Common myeloid progenitor, CD34-positive (primary cell): ENCODE measurements at regions not wholly inside any gene's neighbourhood (a gene's known extent, or its start where the extent isn't known, plus 50 kb on each side); places are given as distances from the start of the nearest gene placed in this dataset.

Source experiments
- CTCF ChIA-PET: fragments of 350-600 bp; sonication (Branson Sonifier 250); formaldehyde crosslinking; loops from one replicate; lab custom pipeline; 2021; ENCODE audit warnings: antibody characterized with exemption; lab: Charles Lee
- POLR2A ChIA-PET: fragments of 350-600 bp; sonication (Branson Sonifier 250); formaldehyde crosslinking; loops from one replicate; lab custom pipeline; 2021; ENCODE audit warnings: antibody characterized with exemption; lab: Charles Lee
- DNase-seq, 3 donors: peaks; one replicate each; pipeline versions ENCODE4 v3.0.0 to v3.0.0-alpha.2; 2013
- H3K27ac ChIP-seq, 2 experiments: 1 replicate in 1 of 2; 2 replicates in 1 of 2; pipeline ENCODE4 v1.7.0; 2013; ENCODE audit warnings: inconsistent platforms in 2 of 2, low read length in 2 of 2, mild to moderate bottlenecking in 2 of 2, low read depth in 1 of 2, moderate library complexity in 1 of 2; ENCODE audit not compliant: severe bottlenecking in 2 of 2, insufficient read depth in 1 of 2, poor library complexity in 1 of 2
- H3K27me3 ChIP-seq, 5 experiments: replicated peaks in 2 of 5; 1 replicate in 3 of 5; 2 replicates in 2 of 5; pipeline versions ENCODE4 v1.6.1 to v1.7.0; 2013; ENCODE audit warnings: low read length in 4 of 5, mild to moderate bottlenecking in 2 of 5, moderate library complexity in 2 of 5, inconsistent platforms in 1 of 5; ENCODE audit not compliant: insufficient read depth in 5 of 5, control insufficient read depth in 4 of 5
- H3K36me3 ChIP-seq, 4 experiments: 1 replicate in 2 of 4; 2 replicates in 2 of 4; pipeline versions ENCODE4 v1.6.1 to v1.7.0; 2013; ENCODE audit warnings: low read length in 3 of 4, control low read depth in 1 of 4, mild to moderate bottlenecking in 1 of 4; ENCODE audit not compliant: control insufficient read depth in 4 of 4, insufficient read depth in 4 of 4
- H3K4me1 ChIP-seq, 4 experiments: 1 replicate in 3 of 4; 2 replicates in 1 of 4; pipeline versions ENCODE4 v1.6.1 to v1.7.1; 2013; ENCODE audit warnings: low read length in 3 of 4, mild to moderate bottlenecking in 3 of 4, control low read depth in 1 of 4, inconsistent platforms in 1 of 4, moderate library complexity in 1 of 4; ENCODE audit not compliant: control insufficient read depth in 4 of 4, insufficient read depth in 4 of 4; ENCODE audit errors: control extremely low read depth in 1 of 4
- H3K4me3 ChIP-seq, 7 experiments: 1 replicate in 4 of 7; 2 replicates in 3 of 7; pipeline versions ENCODE4 v1.5.1 to v1.7.0; 2013; ENCODE audit warnings: mild to moderate bottlenecking in 7 of 7, low read length in 6 of 7, moderate library complexity in 6 of 7, inconsistent platforms in 2 of 7, low read depth in 2 of 7, control low read depth in 1 of 7; ENCODE audit not compliant: insufficient read depth in 4 of 7, control insufficient read depth in 1 of 7; ENCODE audit errors: extremely low read depth in 1 of 7
- H3K9me3 ChIP-seq, 5 experiments: 1 replicate in 4 of 5; 2 replicates in 1 of 5; pipeline versions ENCODE4 v1.6.1 to v1.7.1; 2013; ENCODE audit warnings: low read length in 4 of 5, mild to moderate bottlenecking in 2 of 5, inconsistent platforms in 1 of 5, low read depth in 1 of 5, moderate library complexity in 1 of 5; ENCODE audit not compliant: control insufficient read depth in 4 of 5, insufficient read depth in 2 of 5; ENCODE audit errors: control extremely low read depth in 1 of 5
- WGBS: methylation state at CpG from one replicate; pipeline ENCODE4 v1.1.5; 2013; ENCODE audit not compliant: insufficient coverage; 5-methylcytosine and 5-hydroxymethylcytosine counted together

GRCh38 chr5:4877579-4877978 lies 262.6 kb upstream of the ADAMTS16 start:
- no peaks in the 10 kb centered on the region for H3K36me3 ChIP-seq
- DNase-seq, result no peak

GRCh38 chr5:4879075-4879474 lies 261.1 kb upstream of the ADAMTS16 start:
- ChIA-PET CTCF (interaction anchor here (0.6 to 3.2 kb wide), 8 partner anchors 8 to 517 kb away, joined by 3 to 17 read pairs (median 4); no protein-coding TSS in a partner anchor), POLR2A (no interaction called here)
- Histone ChIP-seq H3K36me3 (no peaks in the 10 kb centered on the region), H3K4me3 (no peak overlapping the region), H3K27ac (no peak overlapping the region), H3K9me3 (no peaks in the 10 kb centered on the region), H3K4me1 (peaks cover 0 to 11% (median 0%) of the 10 kb centered on the region in 4 experiments), H3K27me3 (no peaks in the 10 kb centered on the region)
- no peak for DNase-seq
- WGBS, result 90% methylated on average over 10 of the region's 10 CpGs

More at GRCh38 chr5:4877579-4877978, 262.6 kb upstream of the ADAMTS16 start:
- no peak overlapping the region for H3K27ac ChIP-seq
- H3K9me3 ChIP-seq, result no peaks in the 10 kb centered on the region
- POLR2A ChIA-PET, result no interaction called here
- CTCF ChIA-PET, result interaction anchor here (1.1 to 3.2 kb wide), 3 partner anchors 9 to 243 kb away, joined by 3 to 17 read pairs (median 4); no protein-coding TSS in a partner anchor
- peaks cover 0 to 11% (median 0%) of the 10 kb centered on the region in 4 experiments for H3K4me1 ChIP-seq
- H3K4me3 ChIP-seq, result no peak overlapping the region
- H3K27me3 ChIP-seq, result peaks cover 0 to 3% (median 0%) of the 10 kb centered on the region in 5 experiments
- WGBS, result 93% methylated on average over 3 of the region's 6 CpGs

GRCh38 chr5:4879693-4880303 lies 260.3 kb upstream of the ADAMTS16 start:
- peak; percentile 32 to 66 (median 51) for DNase-seq
- Histone ChIP-seq H3K36me3 (no peaks in the 10 kb centered on the region), H3K4me3 (no peak overlapping the region), H3K27me3 (no peaks in the 10 kb centered on the region), H3K27ac (no peak overlapping the region), H3K4me1 (peaks cover 0 to 7% (median 0%) of the 10 kb centered on the region in 4 experiments), H3K9me3 (no peaks in the 10 kb centered on the region)
- ChIA-PET CTCF (interaction anchor here (0.6 to 3.2 kb wide), 7 partner anchors 8 to 516 kb away, joined by 3 to 17 read pairs (median 5); no protein-coding TSS in a partner anchor), POLR2A (no interaction called here)
- 45% methylated on average over 12 of the region's 15 CpGs for WGBS

- ChIA-PET CTCF (interaction anchor here (1.0 to 3.2 kb wide), 4 partner anchors 9 to 18 kb away, joined by 3 to 17 read pairs (median 6); no protein-coding TSS in a partner anchor), POLR2A (no interaction called here)
- peaks cover 0 to 2% (median 0%) of the 10 kb centered on the region in 4 experiments for H3K4me1 ChIP-seq
- DNase-seq, result no peak
- no peaks in the 10 kb centered on the region for H3K27me3 ChIP-seq
- 81% methylated on average over 12 of the region's 15 CpGs for WGBS
- no peaks in the 10 kb centered on the region for H3K36me3 ChIP-seq
- H3K9me3 ChIP-seq, result no peaks in the 10 kb centered on the region
- H3K4me3 ChIP-seq, result no peak overlapping the region
- no peak overlapping the region for H3K27ac ChIP-seq
Measured at GRCh38 chr5:4880304-4880741, 259.8 kb upstream of the ADAMTS16 start.

- DNase-seq, result no peak
- POLR2A ChIA-PET, result no interaction called here
- H3K36me3 ChIP-seq, result no peaks in the 10 kb centered on the region
- WGBS, result 100% methylated on average over 6 of the region's 8 CpGs
- H3K27ac ChIP-seq, result no peak overlapping the region
- no peaks in the 10 kb centered on the region for H3K9me3 ChIP-seq
- H3K27me3 ChIP-seq, result no peaks in the 10 kb centered on the region
- no peak overlapping the region for H3K4me3 ChIP-seq
- CTCF ChIA-PET, result interaction anchor here (1.5 kb wide), 1 partner anchor 13 kb away, joined by 5 read pairs; no protein-coding TSS in a partner anchor
- no peaks in the 10 kb centered on the region for H3K4me1 ChIP-seq
Measured at GRCh38 chr5:4881366-4882002, 258.6 kb upstream of the ADAMTS16 start.

- Histone ChIP-seq H3K4me3 (no peak overlapping the region), H3K36me3 (no peaks in the 10 kb centered on the region), H3K4me1 (no peaks in the 10 kb centered on the region), H3K27ac (no peak overlapping the region), H3K27me3 (no peaks in the 10 kb centered on the region), H3K9me3 (no peaks in the 10 kb centered on the region)
- CTCF ChIA-PET, result interaction anchor here (1.4 to 1.5 kb wide), 2 partner anchors 9 to 14 kb away, joined by 3 to 5 read pairs; no protein-coding TSS in a partner anchor
- POLR2A ChIA-PET, result no interaction called here
- WGBS, result 90% methylated on average over 4 of the region's 4 CpGs
- DNase-seq, result no peak
Measured at GRCh38 chr5:4882186-4882585, 257.9 kb upstream of the ADAMTS16 start.

GRCh38 chr5:4883360-4883759 lies 256.8 kb upstream of the ADAMTS16 start:
- no peaks in the 10 kb centered on the region for H3K4me1 ChIP-seq
- CTCF ChIA-PET, result interaction anchor here (1.4 kb wide), 1 partner anchor 10 kb away, joined by 3 read pairs; no protein-coding TSS in a partner anchor
- no peak for DNase-seq
- no peaks in the 10 kb centered on the region for H3K9me3 ChIP-seq
- WGBS, result 84% methylated on average over 5 of the region's 6 CpGs
- POLR2A ChIA-PET, result no interaction called here
- no peak overlapping the region for H3K27ac ChIP-seq
- H3K27me3 ChIP-seq, result no peaks in the 10 kb centered on the region
- H3K36me3 ChIP-seq, result no peaks in the 10 kb centered on the region
- H3K4me3 ChIP-seq, result no peak overlapping the region
